ENCODE measurements at regions not wholly inside any gene's neighbourhood (a gene's known extent, or its start where the extent isn't known, plus 50 kb on each side); places are given as distances from the start of the nearest gene placed in this dataset.

- TF ChIP-seq NFIC (IDR thresholded peaks at IDR 0.05; ENCODE audit: borderline replicate concordance): no peak
- TF ChIP-seq CTCF (IDR thresholded peaks at IDR 0.05): no peak
- TF ChIP-seq RFX5 (IDR thresholded peaks at IDR 0.05; ENCODE audit: low read length): no peak
- no peak for TF ChIP-seq REST (IDR thresholded peaks at IDR 0.05; ENCODE audit: low read depth, low read length)
- Histone ChIP-seq H3F3A (replicated peaks; ENCODE audit: insufficient read depth) (peaks cover 1% of the 10 kb centered on the region), H3K4me1 (ENCODE audit: control insufficient read depth in 1 of 2, insufficient read depth in 2 of 2, low read depth in 1 of 2, low read length in 1 of 2) (peaks cover 0 to under 1% of the 10 kb centered on the region in 2 experiments; a peak in 1 of 4 replicates), H3K9ac (no peak overlapping the region), H2AFZ (ENCODE audit: low read depth) (no peak overlapping the region), H3K27ac (ENCODE audit: low read depth in 2 of 2, low read length in 1 of 2) (no peak overlapping the region), H3K4me2 (no peak overlapping the region), H3K4me3 (ENCODE audit: low read depth in 2 of 2, low read length in 1 of 2) (no peak overlapping the region), H3K27me3 (ENCODE audit: insufficient read depth) (no peaks in the 10 kb centered on the region), H3K9me2 (no peaks in the 10 kb centered on the region), H3K36me3 (replicated peaks in 1 of 2; ENCODE audit: control insufficient read depth in 1 of 2, insufficient read depth in 2 of 2, low read length in 1 of 2) (no peaks in the 10 kb centered on the region), H3K79me2 (ENCODE audit: insufficient read depth) (no peaks in the 10 kb centered on the region), H3K9me3 (no peaks in the 10 kb centered on the region), H4K20me1 (ENCODE audit: insufficient read depth) (no peaks in the 10 kb centered on the region)
- 87% methylated on average over 1 of the region's 1 CpG for WGBS (ENCODE audit: low lambda C conversion rate)
- ChIA-PET CTCF (no interaction called here), POLR2A (no interaction called here)
- DNase-seq: no peak
Observed at GRCh38 chr2:189927823-189928222, 134.7 kb downstream of the MSTN start.
